ENCODE measurements at regions not wholly inside any gene's neighbourhood (a gene's known extent, or its start where the extent isn't known, plus 50 kb on each side); places are given as distances from the start of the nearest gene placed in this dataset.

- no peaks in the 10 kb centered on the region for H3K9me3 ChIP-seq (ENCODE audit: control insufficient read depth, low read length)
- no peaks in the 10 kb centered on the region for H3K36me3 ChIP-seq (ENCODE audit: control insufficient read depth, insufficient read depth, low read length)
- DNase-seq, result no peak
- peaks cover 2% of the 10 kb centered on the region for H3K27me3 Mint-ChIP-seq (ENCODE audit: insufficient read depth)
- TF ChIP-seq CTCF (conservative IDR thresholded peaks at IDR 0.05), result no peak
- WGBS, 2 experiments (ENCODE audit: insufficient coverage in 1 of 2, insufficient read length in 1 of 2), result 88 to 95% methylated on average over 2 to 3 of the region's 3 CpGs
- no peak overlapping the region for H3K27ac ChIP-seq (ENCODE audit: low read depth, low read length)
- H3K4me3 Mint-ChIP-seq, result no peak overlapping the region
- no peak overlapping the region for H3K9ac ChIP-seq (ENCODE audit: extremely low read depth, low read length, poor library complexity, severe bottlenecking)
- no peaks in the 10 kb centered on the region for H3K9me3 Mint-ChIP-seq
- peaks cover 6% of the 10 kb centered on the region for H3K4me1 ChIP-seq (ENCODE audit: control insufficient read depth, insufficient read depth, low read length)
- no peaks in the 10 kb centered on the region for H3K4me1 Mint-ChIP-seq
- no peaks in the 10 kb centered on the region for H3K27me3 ChIP-seq (ENCODE audit: control insufficient read depth, insufficient read depth, low read length, poor library complexity, severe bottlenecking)
- no peaks in the 10 kb centered on the region for H3K36me3 Mint-ChIP-seq (ENCODE audit: low read depth)
- H3K27ac Mint-ChIP-seq, result no peak overlapping the region
- H3K4me3 ChIP-seq (ENCODE audit: low read length), result no peak overlapping the region
Observed at GRCh38 chr1:21349693-21350092, 59.4 kb upstream of the ECE1 start.

GRCh38 chr1:21347072-21347581 lies 56.9 kb upstream of the ECE1 start:
- H3K4me3 ChIP-seq (ENCODE audit: low read length), result no peak overlapping the region
- no peak for TF ChIP-seq CTCF (conservative IDR thresholded peaks at IDR 0.05)
- peaks cover 25% of the 10 kb centered on the region for H3K4me1 ChIP-seq (ENCODE audit: control insufficient read depth, insufficient read depth, low read length)
- WGBS, 2 experiments (ENCODE audit: insufficient coverage in 1 of 2, insufficient read length in 1 of 2), result 59 to 72% methylated on average over 6 to 8 of the region's 8 CpGs
- Mint-ChIP-seq H3K36me3 (ENCODE audit: low read depth) (no peaks in the 10 kb centered on the region), H3K27me3 (ENCODE audit: insufficient read depth) (peaks cover 16% of the 10 kb centered on the region), H3K27ac (no peak overlapping the region), H3K9me3 (no peaks in the 10 kb centered on the region), H3K4me1 (peaks cover 14% of the 10 kb centered on the region), H3K4me3 (no peak overlapping the region)
- no peaks in the 10 kb centered on the region for H3K9me3 ChIP-seq (ENCODE audit: control insufficient read depth, low read length)
- H3K36me3 ChIP-seq (ENCODE audit: control insufficient read depth, insufficient read depth, low read length), result no peaks in the 10 kb centered on the region
- H3K9ac ChIP-seq (ENCODE audit: extremely low read depth, low read length, poor library complexity, severe bottlenecking), result no peak overlapping the region
- no peaks in the 10 kb centered on the region for H3K27me3 ChIP-seq (ENCODE audit: control insufficient read depth, insufficient read depth, low read length, poor library complexity, severe bottlenecking)
- no peak overlapping the region for H3K27ac ChIP-seq (ENCODE audit: low read depth, low read length)
- no peak for DNase-seq

GRCh38 chr1:21346365-21347071 lies 56.3 kb upstream of the ECE1 start:
- Histone ChIP-seq H3K27me3 (ENCODE audit: control insufficient read depth, insufficient read depth, low read length, poor library complexity, severe bottlenecking) (no peaks in the 10 kb centered on the region), H3K27ac (ENCODE audit: low read depth, low read length) (no peak overlapping the region), H3K9ac (ENCODE audit: extremely low read depth, low read length, poor library complexity, severe bottlenecking) (peak overlapping the region; percentile 59), H3K4me1 (ENCODE audit: control insufficient read depth, insufficient read depth, low read length) (peaks cover 25% of the 10 kb centered on the region), H3K36me3 (ENCODE audit: control insufficient read depth, insufficient read depth, low read length) (no peaks in the 10 kb centered on the region), H3K4me3 (ENCODE audit: low read length) (peak overlapping the region; percentile 93), H3K9me3 (ENCODE audit: control insufficient read depth, low read length) (no peaks in the 10 kb centered on the region)
- WGBS, 2 experiments (ENCODE audit: insufficient coverage in 1 of 2, insufficient read length in 1 of 2), result 80 to 84% methylated on average over 9 to 13 of the region's 13 CpGs
- peaks cover 14% of the 10 kb centered on the region for H3K4me1 Mint-ChIP-seq
- H3K4me3 Mint-ChIP-seq, result no peak overlapping the region
- peaks cover 14% of the 10 kb centered on the region for H3K27me3 Mint-ChIP-seq (ENCODE audit: insufficient read depth)
- TF ChIP-seq CTCF (conservative IDR thresholded peaks at IDR 0.05), result no peak
- H3K27ac Mint-ChIP-seq, result no peak overlapping the region
- H3K36me3 Mint-ChIP-seq (ENCODE audit: low read depth), result no peaks in the 10 kb centered on the region
- DNase-seq, result no peak
- H3K9me3 Mint-ChIP-seq, result no peaks in the 10 kb centered on the region
